ENCODE measurements at regions not wholly inside any gene's neighbourhood (a gene's known extent, or its start where the extent isn't known, plus 50 kb on each side); places are given as distances from the start of the nearest gene placed in this dataset.

DNA sequence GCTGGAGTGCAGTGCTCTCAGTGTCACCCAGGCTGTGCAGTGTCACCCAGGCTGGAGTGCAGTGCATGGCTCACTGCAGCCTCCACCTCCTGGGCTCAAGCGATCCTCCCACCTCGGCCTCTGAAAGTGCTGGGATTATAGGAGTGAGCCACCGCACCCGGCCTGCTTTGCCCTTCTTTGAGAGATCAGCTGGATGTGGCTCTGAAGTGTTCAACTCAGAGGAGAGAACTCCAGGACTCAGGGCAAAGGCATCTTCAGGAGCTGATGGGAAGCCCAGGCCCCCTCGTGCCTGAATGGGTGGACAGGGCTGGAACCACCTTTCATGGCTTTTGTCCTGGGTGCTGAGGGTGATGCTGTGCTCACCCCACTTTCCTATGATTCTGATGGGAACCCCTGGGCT, 52.0 kb upstream of the HAAO start:
- no peak for DNase-seq
- Histone ChIP-seq H3K4me3 (no peak overlapping the region), H3K27ac (peak overlapping the region in 2 of 4 donors; percentile 10 to 60), H3K36me3 (no peaks in the 10 kb centered on the region), H3K4me1 (no peaks in the 10 kb centered on the region), H3K9me3 (no peaks in the 10 kb centered on the region), H3K27me3 (no peaks in the 10 kb centered on the region)
- no peak for TF ChIP-seq POLR2A (IDR thresholded peaks at IDR 0.05)
- TF ChIP-seq, protein P1, sequence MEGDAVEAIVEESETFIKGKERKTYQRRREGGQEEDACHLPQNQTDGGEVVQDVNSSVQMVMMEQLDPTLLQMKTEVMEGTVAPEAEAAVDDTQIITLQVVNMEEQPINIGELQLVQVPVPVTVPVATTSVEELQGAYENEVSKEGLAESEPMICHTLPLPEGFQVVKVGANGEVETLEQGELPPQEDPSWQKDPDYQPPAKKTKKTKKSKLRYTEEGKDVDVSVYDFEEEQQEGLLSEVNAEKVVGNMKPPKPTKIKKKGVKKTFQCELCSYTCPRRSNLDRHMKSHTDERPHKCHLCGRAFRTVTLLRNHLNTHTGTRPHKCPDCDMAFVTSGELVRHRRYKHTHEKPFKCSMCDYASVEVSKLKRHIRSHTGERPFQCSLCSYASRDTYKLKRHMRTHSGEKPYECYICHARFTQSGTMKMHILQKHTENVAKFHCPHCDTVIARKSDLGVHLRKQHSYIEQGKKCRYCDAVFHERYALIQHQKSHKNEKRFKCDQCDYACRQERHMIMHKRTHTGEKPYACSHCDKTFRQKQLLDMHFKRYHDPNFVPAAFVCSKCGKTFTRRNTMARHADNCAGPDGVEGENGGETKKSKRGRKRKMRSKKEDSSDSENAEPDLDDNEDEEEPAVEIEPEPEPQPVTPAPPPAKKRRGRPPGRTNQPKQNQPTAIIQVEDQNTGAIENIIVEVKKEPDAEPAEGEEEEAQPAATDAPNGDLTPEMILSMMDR (IDR thresholded peaks at IDR 0.05 in 4 of 5, conservative IDR thresholded peaks at IDR 0.05 in 1 of 5): no peak
- intact Hi-C loops (cut with DNase I; ENCODE audit: low total_unique reads): no loop called here
- in situ Hi-C loops (cut with MboI; ENCODE audit: low sequenced_read_pairs in 4 of 4): loop anchor here (25.0 kb wide), 3 partner anchors 93 to 718 kb away; partner anchors contain the start of gene ZFP36L2 (in 1 of the 4)
- ATAC-seq: no peak

DNA sequence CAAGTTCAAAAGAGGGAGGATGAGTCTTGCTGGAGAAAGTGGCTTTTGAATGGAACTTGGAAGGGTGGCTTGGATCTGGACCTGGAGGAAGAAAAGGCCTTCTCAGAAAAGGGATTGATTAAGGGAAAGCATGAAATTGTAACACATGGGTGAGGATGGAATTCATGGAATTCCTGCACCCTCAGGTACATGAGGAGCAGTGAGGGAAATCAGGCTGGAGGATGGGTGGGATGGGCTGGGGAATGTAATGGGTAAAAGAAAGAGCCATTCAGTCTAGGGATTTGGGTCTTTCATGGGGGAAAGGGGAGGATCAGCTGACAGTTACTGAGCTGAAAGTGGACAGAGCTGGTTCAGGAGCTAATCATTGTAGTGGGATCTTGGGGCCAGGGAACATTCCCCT, 51.2 kb upstream of the HAAO start:
- Histone ChIP-seq H3K27ac (no peak overlapping the region), H3K4me3 (no peak overlapping the region), H3K9me3 (no peaks in the 10 kb centered on the region), H3K27me3 (no peaks in the 10 kb centered on the region), H3K36me3 (no peaks in the 10 kb centered on the region), H3K4me1 (no peaks in the 10 kb centered on the region)
- DNase-seq (no peak), ATAC-seq (no peak)
- in situ Hi-C loops (cut with MboI; ENCODE audit: low sequenced_read_pairs in 4 of 4): loop anchor here (25.0 kb wide), 3 partner anchors 94 to 719 kb away; partner anchors contain the start of gene ZFP36L2 (in 1 of the 4)
- TF ChIP-seq, protein P1 (IDR thresholded peaks at IDR 0.05 in 4 of 5, conservative IDR thresholded peaks at IDR 0.05 in 1 of 5): no peak
- no peak for TF ChIP-seq POLR2A (IDR thresholded peaks at IDR 0.05)
- intact Hi-C loops (cut with DNase I; ENCODE audit: low total_unique reads): no loop called here

DNA sequence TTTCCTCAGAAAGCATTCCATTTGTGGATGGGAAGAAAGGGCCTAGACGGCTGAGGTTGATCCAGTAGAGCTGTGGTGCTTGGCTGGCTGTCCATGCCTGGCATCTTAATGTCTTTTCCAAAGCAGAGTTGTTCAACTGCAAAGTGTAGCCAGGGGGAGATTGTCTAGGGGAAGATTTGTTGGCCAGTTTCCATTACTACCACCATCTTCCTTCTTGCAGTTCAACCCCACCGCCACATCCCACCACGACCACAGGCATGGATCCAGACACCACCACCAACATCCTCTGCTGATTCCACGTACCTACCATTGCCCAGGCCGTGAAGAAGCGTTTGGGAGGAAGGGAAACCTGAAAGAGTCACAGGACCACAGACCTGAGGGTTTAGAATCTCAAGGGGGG, 50.7 kb upstream of the HAAO start:
- no peaks in the 10 kb centered on the region for H3K9me3 ChIP-seq
- TF ChIP-seq, protein P1 (IDR thresholded peaks at IDR 0.05 in 4 of 5, conservative IDR thresholded peaks at IDR 0.05 in 1 of 5): no peak
- TF ChIP-seq POLR2A (IDR thresholded peaks at IDR 0.05): no peak
- in situ Hi-C loops (cut with MboI; ENCODE audit: low sequenced_read_pairs in 4 of 4) (loop anchor here (25.0 kb wide), 3 partner anchors 94 to 719 kb away; partner anchors contain the start of gene ZFP36L2 (in 1 of the 4)), intact Hi-C loops (cut with DNase I; ENCODE audit: low total_unique reads) (no loop called here)
- H3K27ac ChIP-seq: no peak overlapping the region
- H3K27me3 ChIP-seq: no peaks in the 10 kb centered on the region
- H3K4me1 ChIP-seq: no peaks in the 10 kb centered on the region
- no peak overlapping the region for H3K4me3 ChIP-seq
- H3K36me3 ChIP-seq: no peaks in the 10 kb centered on the region
- no peak for DNase-seq
- ATAC-seq: no peak

DNA sequence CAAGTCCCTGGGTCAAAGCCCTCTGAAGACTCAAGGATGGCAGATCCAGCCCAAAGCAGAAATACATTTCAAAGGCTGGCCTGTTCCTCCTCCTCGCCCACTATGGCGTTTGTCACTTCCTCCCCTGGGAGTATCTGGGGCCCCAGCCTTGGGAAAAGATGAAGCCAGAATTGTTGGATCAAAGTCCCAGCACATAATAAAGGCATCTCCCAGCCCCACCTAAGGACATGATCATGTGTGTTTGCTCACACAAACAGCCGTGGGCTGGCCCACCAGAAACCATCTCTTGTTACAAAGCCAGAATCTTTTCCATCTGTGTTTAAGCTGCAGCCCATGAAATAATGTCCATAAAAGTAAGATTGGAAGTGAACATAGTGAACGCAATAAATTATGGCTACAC, 50.1 kb upstream of the HAAO start:
- intact Hi-C loops (cut with DNase I; ENCODE audit: low total_unique reads): no loop called here
- no peak overlapping the region for H3K27ac ChIP-seq

More for the DNA sequence above, 50.1 kb upstream of the HAAO start:
- Histone ChIP-seq H3K4me1 (no peaks in the 10 kb centered on the region), H3K9me3 (no peaks in the 10 kb centered on the region), H3K36me3 (no peaks in the 10 kb centered on the region), H3K27me3 (no peaks in the 10 kb centered on the region), H3K4me3 (no peak overlapping the region)
- in situ Hi-C loops (cut with MboI; ENCODE audit: low sequenced_read_pairs in 4 of 4): loop anchor here (25.0 kb wide), 3 partner anchors 95 to 720 kb away; partner anchors contain the start of gene ZFP36L2 (in 1 of the 4)
- ATAC-seq: no peak
- TF ChIP-seq, protein P1 (IDR thresholded peaks at IDR 0.05 in 4 of 5, conservative IDR thresholded peaks at IDR 0.05 in 1 of 5): no peak
- no peak for TF ChIP-seq POLR2A (IDR thresholded peaks at IDR 0.05)
- DNase-seq: no peak

All from gastrocnemius medialis (tissue), 4 donors.